Anterior cingulate cortex (tissue), 58 donors: ENCODE measurements at regions not wholly inside any gene's neighbourhood (a gene's known extent, or its start where the extent isn't known, plus 50 kb on each side); places are given as distances from the start of the nearest gene placed in this dataset.
"Not testable (repeated sequence)": the region's sequence is repeated elsewhere in the genome, so short reads cannot be mapped to it uniquely, and the experiment has no call there.

Experiments
- DNase-seq, 58 donors: peaks; one replicate each; lab custom pipeline; 2025; lab: John Stamatoyannopoulos, UW

DNA sequence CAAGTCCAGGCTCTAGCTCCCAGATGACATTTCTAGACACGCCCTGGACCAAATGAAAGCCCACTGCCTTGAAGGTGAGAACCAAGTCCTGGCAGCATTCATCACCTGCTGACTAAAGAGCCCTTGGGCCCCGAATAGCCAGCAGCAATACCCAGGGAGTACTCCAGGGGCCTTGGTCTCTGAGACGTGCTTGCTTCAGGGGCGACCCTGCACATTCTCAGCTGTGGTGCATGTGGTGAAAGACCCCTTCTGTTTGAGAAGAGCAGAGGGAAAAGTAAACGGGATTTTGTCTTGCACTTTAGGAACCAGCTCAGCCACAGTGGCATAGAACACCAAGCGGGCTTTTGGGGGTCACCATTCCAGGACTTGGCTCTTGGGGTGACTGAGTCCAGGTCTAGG lies 260.5 kb upstream of the MYT1L start:
- DNase-seq: no peak

DNA sequence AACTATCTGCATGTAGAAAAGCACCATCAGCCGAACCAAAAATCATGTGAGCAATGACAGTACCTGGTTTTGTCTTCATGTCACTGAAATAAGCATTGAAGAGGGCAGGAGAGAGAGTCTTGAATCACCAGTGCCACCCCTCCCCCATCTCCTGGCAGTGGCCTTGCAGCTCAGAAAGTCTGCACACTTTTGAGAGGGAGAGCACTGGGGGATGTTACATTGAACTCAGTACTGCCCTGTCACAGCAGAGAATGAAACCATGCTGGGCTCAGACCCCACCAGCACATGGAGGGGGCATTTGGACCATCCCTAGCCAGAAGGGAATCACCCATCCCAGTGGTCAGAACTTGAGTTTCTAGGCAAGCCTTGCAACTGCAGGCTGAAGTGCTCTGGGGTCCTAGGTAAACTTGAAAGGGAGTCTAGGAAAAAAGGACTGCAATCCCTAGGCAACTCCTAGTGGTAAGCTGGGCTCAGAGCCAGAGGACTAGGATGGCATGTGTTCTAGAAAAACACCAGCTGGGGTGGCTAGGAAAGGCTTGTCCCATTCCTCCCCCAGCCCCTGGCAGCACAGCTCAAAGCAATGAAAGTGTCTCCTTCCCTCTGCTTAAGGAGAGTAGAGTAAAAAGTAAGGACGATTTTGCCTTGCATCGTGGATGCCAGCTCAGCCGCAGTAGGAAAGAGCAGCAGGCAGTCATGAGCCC lies 259.9 kb upstream of the MYT1L start:
- DNase-seq: peak in 28 of 58 donors; percentile 14 to 77 (median 33)

DNA sequence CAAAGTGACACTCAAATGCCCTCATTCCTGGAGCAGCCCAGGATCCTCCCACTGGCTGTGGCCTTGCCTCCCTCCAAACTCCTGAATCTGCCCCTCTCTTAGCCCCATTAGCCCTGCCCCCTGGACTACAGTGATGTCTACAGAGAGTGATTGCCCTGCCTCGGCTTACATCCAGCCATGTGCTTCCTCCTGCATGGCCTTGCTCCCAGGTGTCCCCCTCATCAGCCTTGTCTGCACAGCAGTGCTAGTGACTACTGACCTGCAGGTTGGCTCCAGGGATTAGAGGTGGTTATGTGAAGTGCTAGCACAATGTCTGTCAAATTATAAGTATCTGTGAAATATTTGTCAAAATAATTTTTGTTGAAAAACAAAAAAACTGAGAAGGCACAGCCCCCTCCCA lies 259.1 kb upstream of the MYT1L start:
- no peak for DNase-seq

DNA sequence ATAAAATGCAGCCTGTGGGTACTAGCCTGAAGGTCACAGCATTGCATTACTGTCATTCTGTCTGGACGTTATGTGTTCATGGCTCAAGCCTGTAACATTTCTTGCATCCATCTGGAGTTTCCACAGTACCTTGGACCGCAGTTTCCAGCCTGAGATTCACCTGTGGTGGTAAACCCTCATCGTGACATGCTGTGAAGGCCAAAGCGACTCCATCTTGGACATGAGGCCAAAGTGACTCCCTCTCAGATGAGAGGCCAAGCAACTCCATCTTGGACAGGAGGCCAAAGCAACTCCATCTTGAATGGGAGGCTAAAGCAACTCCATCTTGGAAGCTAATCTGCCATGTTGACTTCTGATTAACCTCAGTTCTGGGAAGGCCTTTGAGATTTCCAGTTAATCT lies 257.7 kb upstream of the MYT1L start:
- DNase-seq: no peak

DNA sequence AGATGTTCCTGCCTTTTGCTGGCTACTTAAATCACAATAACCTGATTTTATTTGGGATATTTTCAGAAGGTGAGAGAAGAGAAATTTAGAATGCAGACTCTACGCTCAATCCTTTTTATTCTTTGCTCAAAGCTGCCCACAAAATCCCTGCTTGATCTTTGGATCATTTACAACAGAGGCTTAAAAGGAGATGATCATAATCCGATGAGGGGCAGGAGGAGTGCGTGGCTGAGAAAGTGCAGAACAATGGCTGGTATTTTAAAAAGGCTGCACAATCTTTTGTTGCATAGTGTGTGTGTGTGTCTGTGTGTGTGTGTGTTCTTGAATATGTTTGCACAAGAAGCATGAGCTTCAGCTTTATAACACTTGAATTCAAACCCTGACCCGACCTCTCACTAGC lies 256.3 kb upstream of the MYT1L start:
- no peak for DNase-seq

DNA sequence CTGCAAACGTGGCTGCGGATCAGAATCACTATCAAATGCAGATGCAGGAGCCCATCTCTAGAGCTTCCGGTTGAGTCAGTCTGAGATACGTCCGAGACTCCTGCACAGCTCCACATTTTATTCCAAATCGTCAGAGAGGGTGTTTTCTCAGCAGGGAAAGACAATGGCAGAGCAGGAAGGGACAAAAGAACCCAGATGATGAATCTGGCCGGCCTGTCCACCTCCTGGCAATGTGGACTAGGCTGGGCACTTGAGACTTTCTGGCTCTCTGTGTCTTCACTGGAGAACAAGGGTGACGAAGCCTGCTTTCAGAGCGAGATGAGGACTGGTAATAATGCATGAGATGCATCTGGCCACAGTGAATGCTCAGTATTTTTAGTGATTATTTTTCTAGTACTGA lies 255.9 kb upstream of the MYT1L start:
- peak in 1 of 58 donors; percentile 8 for DNase-seq

DNA sequence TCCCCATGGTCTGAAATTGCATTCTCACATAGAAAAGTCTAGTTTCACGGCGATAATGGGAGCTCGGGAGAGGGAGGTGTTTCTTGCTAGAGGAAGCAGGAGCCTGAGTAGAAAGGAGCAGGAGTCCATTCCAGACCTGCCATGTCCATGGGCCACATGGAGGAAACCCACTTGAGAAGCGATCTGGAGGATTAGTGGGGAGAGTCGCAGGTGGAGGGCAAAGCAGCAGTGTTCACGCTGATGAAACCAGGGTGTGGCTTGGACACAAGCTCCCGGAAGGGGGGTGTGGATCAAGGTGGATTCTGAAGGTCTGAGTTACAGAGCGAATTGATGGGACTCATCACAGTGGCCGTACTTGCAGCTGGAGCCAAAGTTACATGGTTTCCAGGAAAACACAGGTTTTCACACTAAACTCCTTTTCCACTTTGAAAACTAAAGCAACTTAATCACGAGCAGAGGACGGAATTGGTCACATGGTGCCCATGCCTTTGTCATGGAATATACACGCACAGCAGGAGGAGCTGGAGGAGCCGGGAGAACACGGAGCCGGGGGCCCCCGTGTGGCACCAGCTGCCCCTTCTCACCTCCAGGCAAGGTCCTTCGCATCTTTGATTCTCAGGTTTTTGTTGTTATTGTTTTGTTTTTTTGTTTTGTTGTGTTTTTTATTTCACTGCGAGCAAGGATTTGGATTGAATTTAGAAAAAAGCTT lies 255.1 kb upstream of the MYT1L start:
- no peak for DNase-seq

DNA sequence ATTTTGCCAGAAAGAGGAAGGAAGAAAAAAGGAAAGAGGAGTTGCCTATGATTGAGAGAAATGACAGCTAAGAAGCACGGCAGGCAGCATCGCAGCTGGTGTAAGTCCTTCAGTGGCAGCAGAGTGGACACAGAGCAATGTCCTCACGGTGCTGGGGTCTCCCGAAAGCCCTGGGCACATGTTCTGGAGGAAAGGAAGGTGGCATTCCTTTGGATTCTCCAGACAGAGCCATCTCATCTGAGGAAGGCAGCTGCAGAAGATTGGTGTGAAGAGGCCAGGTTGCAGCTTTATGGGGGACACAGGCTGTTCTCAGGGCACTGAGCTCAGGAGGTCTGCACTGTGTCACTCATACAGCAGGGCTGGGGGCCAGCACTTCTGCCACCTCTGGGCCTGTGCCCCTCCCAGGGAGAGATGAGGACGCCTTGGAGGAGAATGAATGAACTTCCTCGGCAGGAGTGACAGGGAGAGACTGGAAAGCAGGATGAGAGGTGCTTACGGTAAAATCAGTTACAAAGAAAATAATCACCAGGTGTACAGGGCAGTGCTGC lies 252.0 kb upstream of the MYT1L start:
- no peak for DNase-seq

DNA sequence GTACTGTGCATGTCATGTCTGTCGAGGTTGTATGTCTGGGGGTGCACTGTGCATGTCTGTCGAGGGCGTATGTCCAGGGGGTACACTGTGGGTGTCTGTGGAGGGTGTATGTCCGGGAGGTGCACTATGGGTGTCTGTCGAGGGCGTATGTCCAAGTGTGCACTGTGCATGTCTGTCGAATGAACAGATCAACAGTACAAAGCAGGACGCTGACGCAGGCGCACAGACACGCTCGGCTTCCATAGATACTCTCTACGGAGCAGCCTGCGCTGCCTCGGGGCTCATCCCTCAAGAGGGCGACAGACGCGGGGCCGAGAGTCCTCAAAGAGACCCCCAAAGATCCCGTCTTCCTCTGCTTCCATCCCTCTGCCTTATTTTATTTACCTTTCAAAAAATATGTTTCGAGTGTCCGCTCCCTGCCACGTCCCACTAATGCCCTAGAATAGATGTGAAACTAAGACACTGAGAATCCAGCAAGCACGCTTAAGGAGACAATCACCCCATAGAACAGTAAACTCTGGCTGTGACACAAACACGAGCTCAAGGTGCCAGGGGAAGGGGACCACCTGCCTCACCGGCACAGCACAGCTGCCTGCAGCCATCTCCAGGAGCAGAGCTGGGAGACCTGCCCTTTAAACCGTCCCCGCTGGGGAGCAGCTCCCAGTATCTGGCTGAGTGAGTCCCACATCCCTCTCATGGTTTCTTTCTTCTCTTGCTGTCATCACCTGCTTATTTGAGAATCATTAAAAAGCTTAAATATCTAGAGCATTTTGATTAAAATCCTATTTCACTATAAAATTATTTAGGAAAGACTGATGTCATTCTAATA lies 250.5 kb upstream of the MYT1L start:
- DNase-seq: no peak

DNA sequence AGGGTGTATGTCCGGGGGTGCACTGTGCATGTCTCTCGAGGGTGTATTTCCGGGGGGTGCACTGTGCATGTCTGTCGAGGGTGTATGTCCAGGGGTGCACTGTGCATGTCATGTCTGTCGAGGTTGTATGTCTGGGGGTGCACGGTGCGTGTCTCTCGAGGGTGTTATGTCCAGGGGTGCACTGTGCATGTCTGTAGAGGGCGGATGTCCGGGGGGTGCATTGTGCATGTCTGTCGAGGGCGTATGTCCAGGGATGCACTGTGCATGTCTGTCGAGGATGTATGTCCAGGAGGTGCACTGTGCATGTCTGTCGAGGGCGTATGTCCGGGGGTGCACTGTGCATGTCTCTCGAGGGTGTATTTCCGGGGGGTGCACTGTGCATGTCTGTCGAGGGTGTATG lies 249.8 kb upstream of the MYT1L start:
- not testable (repeated sequence) for DNase-seq

DNA sequence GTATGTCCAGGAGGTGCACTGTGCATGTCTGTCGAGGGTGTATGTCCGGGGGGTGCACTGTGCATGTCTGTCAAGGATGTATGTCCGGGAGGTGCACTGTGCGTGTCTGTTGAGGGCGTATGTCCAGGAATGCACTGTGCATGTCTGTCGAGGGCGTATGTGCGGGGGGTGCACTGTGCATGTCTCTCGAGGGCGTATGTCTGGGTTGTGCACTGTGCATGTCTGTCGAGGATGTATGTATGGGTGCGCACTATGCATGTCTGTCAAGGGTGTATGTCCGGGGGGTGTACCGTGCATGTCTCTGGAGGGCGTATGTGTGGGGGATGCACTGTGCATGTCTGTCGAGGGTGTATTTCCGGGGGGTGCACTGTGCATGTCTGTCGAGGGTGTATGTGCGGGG lies 249.3 kb upstream of the MYT1L start:
- DNase-seq: no peak

DNA sequence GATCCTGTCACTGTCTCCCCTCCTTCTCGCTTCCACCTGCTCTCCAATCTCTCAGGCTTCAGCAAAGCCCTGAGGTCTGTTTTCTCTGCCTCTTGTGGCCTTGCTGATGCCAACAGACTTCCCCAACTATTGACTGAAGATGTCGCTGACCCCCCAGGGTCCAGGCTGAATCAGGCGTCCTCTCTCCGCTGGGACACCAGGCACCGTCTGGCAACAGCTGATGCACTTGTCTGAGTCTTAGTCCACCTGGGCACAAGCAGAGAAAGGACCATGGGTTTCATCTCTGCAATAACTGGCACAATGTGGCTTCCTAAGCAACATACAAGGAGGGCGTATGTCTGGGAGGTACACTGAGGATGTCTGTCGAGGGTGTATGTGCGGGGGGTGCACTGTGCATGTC lies 248.7 kb upstream of the MYT1L start:
- DNase-seq: no peak

DNA sequence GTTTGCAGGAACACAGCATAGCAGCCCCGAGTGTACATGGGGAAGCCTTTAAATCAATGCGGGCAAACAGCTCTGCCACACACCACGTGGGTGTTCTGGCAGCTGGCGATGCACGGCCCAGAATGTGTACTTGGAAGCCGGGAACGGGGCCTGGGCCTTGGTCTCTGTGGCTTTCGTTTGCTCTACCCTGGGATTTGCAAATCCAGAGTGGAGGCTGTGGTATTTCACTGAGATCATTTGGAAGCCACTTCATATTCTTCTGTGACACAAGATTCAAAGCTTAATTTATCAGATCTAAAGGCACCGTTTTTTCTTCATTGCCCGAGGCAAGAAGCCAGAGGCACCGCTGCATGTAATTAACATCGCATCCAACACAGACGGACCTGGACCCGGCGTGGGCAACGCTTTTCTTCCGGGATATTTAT lies 246.3 kb upstream of the MYT1L start:
- DNase-seq: peak in 57 of 58 donors; percentile 7 to 90 (median 78)

DNA sequence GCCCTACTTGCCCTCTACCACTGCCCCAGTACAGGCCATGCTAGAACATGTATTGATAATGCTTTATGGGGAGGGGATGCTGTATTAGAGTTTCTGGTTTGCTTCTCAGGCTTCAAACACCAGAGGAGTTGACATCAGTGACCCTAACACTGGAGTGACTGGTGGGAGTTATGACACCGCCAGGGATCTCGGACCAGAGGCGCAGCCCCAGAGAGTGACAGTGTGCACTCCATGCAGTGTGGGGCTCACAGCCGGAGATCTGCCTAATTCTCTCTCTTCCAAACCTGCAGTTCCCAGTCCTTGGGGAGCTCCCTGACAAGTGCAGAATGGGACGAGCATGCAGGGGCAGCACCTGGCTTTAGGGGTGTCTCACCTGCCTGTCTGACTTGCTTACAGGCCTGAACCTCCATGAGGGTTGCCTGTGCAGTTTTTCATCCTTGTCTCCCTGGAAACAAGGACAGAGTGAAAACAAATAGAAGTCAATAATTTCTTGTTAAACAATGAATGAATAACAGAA lies 244.9 kb upstream of the MYT1L start:
- DNase-seq: no peak

DNA sequence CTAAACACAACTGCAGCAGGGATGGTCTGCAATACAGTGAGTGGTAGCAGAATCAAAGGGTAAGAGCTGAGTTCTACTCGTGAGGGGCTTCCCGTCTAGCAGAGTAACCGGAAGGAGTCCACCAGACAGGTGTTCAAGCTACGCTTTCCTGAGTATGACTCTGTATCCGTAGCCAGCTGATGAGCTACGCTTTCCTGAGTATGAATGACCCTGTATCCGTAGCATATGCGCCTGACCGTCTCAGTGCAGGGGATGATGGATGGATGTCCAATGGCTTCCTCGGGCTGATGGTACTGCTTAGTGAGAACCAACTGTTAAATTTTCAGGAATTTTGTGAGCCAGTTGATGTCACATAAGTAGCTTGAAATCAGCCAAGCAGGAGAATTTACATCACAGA lies 244.1 kb upstream of the MYT1L start:
- no peak for DNase-seq

DNA sequence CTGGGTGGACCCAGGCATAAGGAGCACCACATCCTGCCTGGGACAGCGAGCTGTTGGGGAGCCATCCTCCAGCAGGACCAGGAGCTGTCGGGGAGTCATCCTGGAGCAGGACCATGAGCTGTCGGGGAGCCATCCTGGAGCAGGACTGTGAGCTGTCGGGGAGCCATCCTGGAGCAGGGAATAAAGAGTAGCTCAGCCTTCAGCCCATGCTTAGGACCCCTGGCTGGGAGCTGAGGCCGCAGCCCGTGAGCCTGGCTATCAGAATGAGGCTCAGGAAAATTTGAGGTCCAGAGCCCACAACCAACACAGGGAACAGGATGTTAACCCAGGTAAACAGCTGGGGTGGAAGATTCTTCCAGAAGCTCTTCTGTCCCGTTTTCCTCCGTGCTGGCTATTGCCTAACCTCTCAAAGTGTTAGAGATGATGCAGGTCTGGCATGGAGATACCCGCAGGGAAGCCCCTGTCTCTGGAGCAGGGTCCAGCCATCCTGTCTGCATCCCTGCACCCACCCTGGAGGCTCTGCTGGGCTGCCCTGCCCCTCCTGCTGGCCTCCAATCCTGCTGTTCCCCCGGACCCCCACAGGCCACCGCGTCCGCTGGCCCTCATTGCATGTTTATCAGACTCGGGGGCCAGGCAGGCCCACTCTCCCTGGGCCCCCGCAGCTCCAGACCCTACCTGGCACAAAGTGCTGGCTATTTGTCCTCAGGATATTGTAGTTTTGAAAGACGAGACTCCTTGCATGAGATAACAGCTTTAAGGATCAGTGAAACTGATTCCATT lies 243.5 kb upstream of the MYT1L start:
- DNase-seq: no peak

DNA sequence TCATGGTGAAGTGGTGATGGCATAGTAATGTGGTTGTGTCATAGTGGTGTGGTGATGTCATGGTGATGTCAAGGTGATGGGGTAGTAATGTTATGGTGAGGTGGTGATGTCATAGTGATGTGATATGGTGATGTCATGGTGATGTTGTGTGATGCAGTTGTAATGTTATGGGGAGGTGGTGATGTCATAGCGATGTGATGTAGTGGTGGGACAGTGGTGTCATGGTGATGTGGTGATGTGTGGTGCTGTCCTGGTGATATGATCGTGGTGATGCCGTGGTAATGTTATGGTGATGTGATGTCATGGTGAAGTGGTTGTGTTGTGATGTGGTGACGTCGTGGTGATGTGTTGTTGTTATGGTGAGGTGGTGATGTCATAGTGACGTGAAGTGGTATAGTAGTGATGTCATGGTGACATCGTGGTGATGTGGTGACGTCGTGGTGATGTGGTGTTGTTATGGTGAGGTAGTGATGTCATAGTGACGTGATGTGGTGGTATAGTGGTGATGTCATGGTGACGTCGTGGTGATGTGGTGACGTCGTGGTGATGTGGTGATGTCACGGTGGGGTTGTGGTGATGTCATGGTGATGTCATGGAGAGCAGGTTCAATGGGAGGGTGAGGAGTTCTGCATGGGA lies 242.7 kb upstream of the MYT1L start:
- DNase-seq: peak in 1 of 58 donors; percentile 19

DNA sequence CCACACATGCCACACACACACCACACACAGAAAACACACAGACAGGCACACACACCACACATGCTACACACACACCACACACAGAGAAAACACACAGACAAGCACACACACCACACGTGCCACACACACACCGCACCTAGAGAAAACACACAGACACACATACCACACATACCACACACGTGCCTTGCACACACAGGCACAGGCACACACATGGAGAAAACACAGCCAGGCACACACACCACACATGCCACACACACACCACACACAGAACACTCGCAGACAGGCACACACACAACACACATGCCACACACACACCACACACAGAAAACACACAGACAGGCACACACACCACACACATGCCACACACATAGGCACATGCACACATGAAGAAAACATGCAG lies 242.1 kb upstream of the MYT1L start:
- DNase-seq: no peak

DNA sequence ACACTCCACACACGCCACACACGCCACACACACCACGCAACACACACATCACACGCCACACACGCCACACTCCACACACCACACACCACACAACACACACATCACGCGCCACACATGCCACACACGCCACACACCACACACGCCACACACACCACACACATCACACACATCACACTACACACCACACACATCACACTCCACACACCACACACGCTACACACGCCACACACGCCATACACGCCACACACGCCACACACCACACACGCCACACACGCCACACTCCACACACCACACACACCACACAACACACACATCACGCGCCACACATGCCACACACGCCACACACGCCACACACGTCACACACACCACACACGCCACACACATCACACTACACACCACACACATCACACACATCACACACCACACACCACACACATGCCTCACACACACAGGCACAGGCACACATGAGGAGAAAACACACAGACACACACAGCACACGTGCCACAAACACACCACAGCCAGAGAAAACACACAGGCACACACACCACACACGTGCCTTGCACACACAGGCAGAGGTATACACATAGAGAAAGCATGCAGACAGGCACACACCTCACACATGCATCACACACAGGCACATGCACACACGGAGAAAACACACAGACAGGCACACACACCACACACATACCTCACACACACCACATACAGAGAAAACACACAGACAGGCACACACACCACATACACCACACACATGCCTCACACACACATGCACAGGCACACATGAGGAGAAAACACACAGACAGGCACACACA lies 241.5 kb upstream of the MYT1L start:
- DNase-seq: no peak
